GM19452 (cell line): ENCODE measurements at regions not wholly inside any gene's neighbourhood (a gene's known extent, or its start where the extent isn't known, plus 50 kb on each side); places are given as distances from the start of the nearest gene placed in this dataset.

Experiments used
- ATAC-seq: cut with Tn5 transposase; IDR thresholded peaks from one replicate; pipeline ENCODE4 v1.9.1; 2021; ENCODE audit not compliant: unreplicated experiment

GRCh38 chr4:110289601-110290100, 91.2 kb upstream of the ELOVL6 start:
- no peak for ATAC-seq

- peak; percentile 99 for ATAC-seq
These were observed 88.7 kb upstream of the ELOVL6 start for GRCh38 chr4:110287130-110287529.

- ATAC-seq = no peak
These were observed 79.7 kb upstream of the ELOVL6 start for GRCh38 chr4:110278127-110278526.

GRCh38 chr4:110275871-110276270, 77.5 kb upstream of the ELOVL6 start:
- ATAC-seq = no peak

- no peak for ATAC-seq
These were observed 73.6 kb upstream of the ELOVL6 start for GRCh38 chr4:110271986-110272385.

GRCh38 chr4:110270492-110271197, 72.2 kb upstream of the ELOVL6 start:
- no peak for ATAC-seq

GRCh38 chr4:110268790-110269189, 70.4 kb upstream of the ELOVL6 start:
- ATAC-seq = no peak

- ATAC-seq = peak; percentile 60
These were observed 69.9 kb upstream of the ELOVL6 start for GRCh38 chr4:110268352-110268751.

GRCh38 chr4:110266136-110266535, 67.7 kb upstream of the ELOVL6 start:
- no peak for ATAC-seq

GRCh38 chr4:110265001-110265400, 66.6 kb upstream of the ELOVL6 start:
- ATAC-seq = no peak

- no peak for ATAC-seq
These were observed 61.9 kb upstream of the ELOVL6 start for GRCh38 chr4:110260299-110260698.

GRCh38 chr4:110250023-110250387, 51.6 kb upstream of the ELOVL6 start:
- no peak for ATAC-seq

GRCh38 chr4:110248831-110249253, 50.4 kb upstream of the ELOVL6 start:
- no peak for ATAC-seq
